Activated T-helper 1 cell treated with anti-CD3 and anti-CD28 coated beads, Interleukin-12 subunit alpha, Interleukin-12 subunit beta, Interleukin-2, Interleukin-4 antibody, amounts not matched to agents 30 ng/mL and 10 ng/mL and 1 ng/mL, durations not matched to agents 14 hours and 24 hours and 36 hours (primary cell): ENCODE measurements at regions not wholly inside any gene's neighbourhood (a gene's known extent, or its start where the extent isn't known, plus 50 kb on each side); places are given as distances from the start of the nearest gene placed in this dataset.

Experiments
- DNase-seq: peaks from one replicate; pipeline ENCODE4 v3.0.0; 2021; ENCODE audit warnings: low spot score
- H3K27ac Mint-ChIP-seq: one replicate; pipeline ENCODE4 v1.8.0; 2021; ENCODE audit warnings: mild to moderate bottlenecking, mixed read lengths
- H3K27me3 Mint-ChIP-seq: one replicate; pipeline ENCODE4 v1.8.0; 2022; ENCODE audit warnings: mild to moderate bottlenecking, moderate library complexity, mixed read lengths; ENCODE audit not compliant: insufficient read depth
- H3K36me3 Mint-ChIP-seq: one replicate; pipeline ENCODE4 v1.8.0; 2021; ENCODE audit warnings: low read depth, mixed read lengths
- H3K4me1 Mint-ChIP-seq: one replicate; pipeline ENCODE4 v1.8.0; 2021; ENCODE audit warnings: low read depth, mixed read lengths
- H3K4me3 Mint-ChIP-seq: one replicate; pipeline ENCODE4 v1.8.0; 2021; ENCODE audit warnings: mild to moderate bottlenecking, moderate library complexity, mixed read lengths
- H3K9me3 Mint-ChIP-seq: one replicate; pipeline ENCODE4 v1.8.0; 2021; ENCODE audit warnings: mixed read lengths
- intact Hi-C: fragments of 100-400 bp; cut with micrococcal nuclease; formaldehyde crosslinking; loops from one replicate; pipeline ENCODE4 v1.15.1; 2024

- DNase-seq: no peak
- Mint-ChIP-seq H3K4me1 (no peaks in the 10 kb centered on the region), H3K27me3 (peaks cover 9% of the 10 kb centered on the region), H3K9me3 (no peaks in the 10 kb centered on the region), H3K4me3 (no peak overlapping the region), H3K27ac (no peak overlapping the region), H3K36me3 (no peaks in the 10 kb centered on the region)
- intact Hi-C loops: no loop called here
Measured at GRCh38 chr11:32039149-32039548, 51.7 kb upstream of the RCN1 start.

- intact Hi-C loops: no loop called here
- Mint-ChIP-seq H3K4me1 (no peaks in the 10 kb centered on the region), H3K27me3 (peaks cover 9% of the 10 kb centered on the region), H3K36me3 (no peaks in the 10 kb centered on the region), H3K4me3 (no peak overlapping the region), H3K27ac (no peak overlapping the region), H3K9me3 (no peaks in the 10 kb centered on the region)
- no peak for DNase-seq
Measured at GRCh38 chr11:32034680-32035079, 56.2 kb upstream of the RCN1 start.

- Mint-ChIP-seq H3K27me3 (peaks cover 9% of the 10 kb centered on the region), H3K4me1 (no peaks in the 10 kb centered on the region), H3K4me3 (no peak overlapping the region), H3K36me3 (no peaks in the 10 kb centered on the region), H3K27ac (no peak overlapping the region), H3K9me3 (no peaks in the 10 kb centered on the region)
- no peak for DNase-seq
- intact Hi-C loops: no loop called here
Measured at GRCh38 chr11:32034149-32034548, 56.7 kb upstream of the RCN1 start.

GRCh38 chr11:32033491-32033890, 57.4 kb upstream of the RCN1 start:
- Mint-ChIP-seq H3K4me1 (no peaks in the 10 kb centered on the region), H3K9me3 (no peaks in the 10 kb centered on the region), H3K36me3 (no peaks in the 10 kb centered on the region), H3K4me3 (no peak overlapping the region), H3K27ac (no peak overlapping the region), H3K27me3 (peaks cover 9% of the 10 kb centered on the region)
- intact Hi-C loops: no loop called here
- DNase-seq: no peak

- Mint-ChIP-seq H3K36me3 (no peaks in the 10 kb centered on the region), H3K4me1 (no peaks in the 10 kb centered on the region), H3K27ac (peak overlapping the region; percentile 21), H3K9me3 (no peaks in the 10 kb centered on the region), H3K4me3 (no peak overlapping the region), H3K27me3 (peaks cover 9% of the 10 kb centered on the region)
- no peak for DNase-seq
- intact Hi-C loops: no loop called here
Measured at GRCh38 chr11:32033067-32033466, 57.8 kb upstream of the RCN1 start.

GRCh38 chr11:32032478-32032877, 58.4 kb upstream of the RCN1 start:
- Mint-ChIP-seq H3K36me3 (no peaks in the 10 kb centered on the region), H3K27ac (no peak overlapping the region), H3K27me3 (peaks cover 9% of the 10 kb centered on the region), H3K4me3 (no peak overlapping the region), H3K9me3 (no peaks in the 10 kb centered on the region), H3K4me1 (no peaks in the 10 kb centered on the region)
- no peak for DNase-seq
- intact Hi-C loops: no loop called here

- Mint-ChIP-seq H3K27me3 (peaks cover 6% of the 10 kb centered on the region), H3K4me1 (no peaks in the 10 kb centered on the region), H3K36me3 (no peaks in the 10 kb centered on the region), H3K4me3 (no peak overlapping the region), H3K9me3 (no peaks in the 10 kb centered on the region), H3K27ac (no peak overlapping the region)
- DNase-seq: no peak
- intact Hi-C loops: no loop called here
Measured at GRCh38 chr11:32032052-32032451, 58.8 kb upstream of the RCN1 start.

- H3K9me3 Mint-ChIP-seq: no peaks in the 10 kb centered on the region
- no peak for DNase-seq
- no peak overlapping the region for H3K27ac Mint-ChIP-seq
- no peak overlapping the region for H3K4me3 Mint-ChIP-seq
- intact Hi-C loops: no loop called here
- no peaks in the 10 kb centered on the region for H3K4me1 Mint-ChIP-seq
- H3K36me3 Mint-ChIP-seq: no peaks in the 10 kb centered on the region
- H3K27me3 Mint-ChIP-seq: peaks cover 7% of the 10 kb centered on the region
Measured at GRCh38 chr11:32030875-32031503, 59.9 kb upstream of the RCN1 start.

GRCh38 chr11:32029721-32030120, 61.2 kb upstream of the RCN1 start:
- intact Hi-C loops: no loop called here
- Mint-ChIP-seq H3K36me3 (no peaks in the 10 kb centered on the region), H3K9me3 (no peaks in the 10 kb centered on the region), H3K27ac (no peak overlapping the region), H3K4me3 (no peak overlapping the region), H3K27me3 (peaks cover 8% of the 10 kb centered on the region), H3K4me1 (no peaks in the 10 kb centered on the region)
- no peak for DNase-seq

- H3K4me1 Mint-ChIP-seq: no peaks in the 10 kb centered on the region
- H3K27ac Mint-ChIP-seq: no peak overlapping the region
Measured at GRCh38 chr11:32028201-32028600, 62.7 kb upstream of the RCN1 start.

GRCh38 chr11:32026766-32027165, 64.1 kb upstream of the RCN1 start:
- no peak for DNase-seq
- no peaks in the 10 kb centered on the region for H3K4me1 Mint-ChIP-seq
- no peaks in the 10 kb centered on the region for H3K36me3 Mint-ChIP-seq
- no peaks in the 10 kb centered on the region for H3K9me3 Mint-ChIP-seq
- H3K4me3 Mint-ChIP-seq: no peak overlapping the region
- intact Hi-C loops: no loop called here
- no peak overlapping the region for H3K27ac Mint-ChIP-seq
- H3K27me3 Mint-ChIP-seq: peaks cover 5% of the 10 kb centered on the region

More at GRCh38 chr11:32028201-32028600, 62.7 kb upstream of the RCN1 start:
- Mint-ChIP-seq H3K4me3 (no peak overlapping the region), H3K9me3 (no peaks in the 10 kb centered on the region), H3K27me3 (peaks cover 8% of the 10 kb centered on the region), H3K36me3 (no peaks in the 10 kb centered on the region)
- no peak for DNase-seq
- intact Hi-C loops: no loop called here

GRCh38 chr11:32024948-32025347, 65.9 kb upstream of the RCN1 start:
- H3K9me3 Mint-ChIP-seq: no peaks in the 10 kb centered on the region
- H3K4me3 Mint-ChIP-seq: no peak overlapping the region
- H3K4me1 Mint-ChIP-seq: no peaks in the 10 kb centered on the region
- DNase-seq: no peak
- no peaks in the 10 kb centered on the region for H3K36me3 Mint-ChIP-seq
- intact Hi-C loops: no loop called here
- H3K27me3 Mint-ChIP-seq: peaks cover 2% of the 10 kb centered on the region
- no peak overlapping the region for H3K27ac Mint-ChIP-seq

GRCh38 chr11:32023370-32024305, 67.2 kb upstream of the RCN1 start:
- H3K27me3 Mint-ChIP-seq: peaks cover 4% of the 10 kb centered on the region
- intact Hi-C loops: no loop called here
- H3K4me1 Mint-ChIP-seq: no peaks in the 10 kb centered on the region
- no peaks in the 10 kb centered on the region for H3K9me3 Mint-ChIP-seq
- no peak for DNase-seq
- no peak overlapping the region for H3K4me3 Mint-ChIP-seq
- H3K27ac Mint-ChIP-seq: no peak overlapping the region
- H3K36me3 Mint-ChIP-seq: no peaks in the 10 kb centered on the region
